GM13976 (cell line): ENCODE measurements at regions not wholly inside any gene's neighbourhood (a gene's known extent, or its start where the extent isn't known, plus 50 kb on each side); places are given as distances from the start of the nearest gene placed in this dataset.

ENCODE experiments used
- DNase-seq: peaks from one replicate; pipeline ENCODE4 v3.0.0; 2012; ENCODE audit warnings: low spot score
- in situ Hi-C: fragments of 300-500 bp; cut with MboI; formaldehyde crosslinking; loops from one replicate; pipeline ENCODE4 v1.12.0; 2022; ENCODE audit warnings: low sequenced_read_pairs, mixed read lengths, inconsistent platforms; ENCODE audit not compliant: unreplicated experiment
- TF ChIP-seq, protein P1 (sequence below): IDR thresholded peaks from 2 replicates; pipeline ENCODE4 v1.5.1; 2012; ENCODE audit warnings: borderline replicate concordance, mild to moderate bottlenecking; ENCODE audit not compliant: insufficient read depth; ENCODE audit errors: extremely low read depth, missing control alignments, control extremely low read depth

GRCh38 chr4:27985522-27985921, 1124.9 kb downstream of the STIM2 start:
- in situ Hi-C loops, result no loop called here
- TF ChIP-seq, protein P1, sequence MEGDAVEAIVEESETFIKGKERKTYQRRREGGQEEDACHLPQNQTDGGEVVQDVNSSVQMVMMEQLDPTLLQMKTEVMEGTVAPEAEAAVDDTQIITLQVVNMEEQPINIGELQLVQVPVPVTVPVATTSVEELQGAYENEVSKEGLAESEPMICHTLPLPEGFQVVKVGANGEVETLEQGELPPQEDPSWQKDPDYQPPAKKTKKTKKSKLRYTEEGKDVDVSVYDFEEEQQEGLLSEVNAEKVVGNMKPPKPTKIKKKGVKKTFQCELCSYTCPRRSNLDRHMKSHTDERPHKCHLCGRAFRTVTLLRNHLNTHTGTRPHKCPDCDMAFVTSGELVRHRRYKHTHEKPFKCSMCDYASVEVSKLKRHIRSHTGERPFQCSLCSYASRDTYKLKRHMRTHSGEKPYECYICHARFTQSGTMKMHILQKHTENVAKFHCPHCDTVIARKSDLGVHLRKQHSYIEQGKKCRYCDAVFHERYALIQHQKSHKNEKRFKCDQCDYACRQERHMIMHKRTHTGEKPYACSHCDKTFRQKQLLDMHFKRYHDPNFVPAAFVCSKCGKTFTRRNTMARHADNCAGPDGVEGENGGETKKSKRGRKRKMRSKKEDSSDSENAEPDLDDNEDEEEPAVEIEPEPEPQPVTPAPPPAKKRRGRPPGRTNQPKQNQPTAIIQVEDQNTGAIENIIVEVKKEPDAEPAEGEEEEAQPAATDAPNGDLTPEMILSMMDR, result no peak
- no peak for DNase-seq

DNA sequence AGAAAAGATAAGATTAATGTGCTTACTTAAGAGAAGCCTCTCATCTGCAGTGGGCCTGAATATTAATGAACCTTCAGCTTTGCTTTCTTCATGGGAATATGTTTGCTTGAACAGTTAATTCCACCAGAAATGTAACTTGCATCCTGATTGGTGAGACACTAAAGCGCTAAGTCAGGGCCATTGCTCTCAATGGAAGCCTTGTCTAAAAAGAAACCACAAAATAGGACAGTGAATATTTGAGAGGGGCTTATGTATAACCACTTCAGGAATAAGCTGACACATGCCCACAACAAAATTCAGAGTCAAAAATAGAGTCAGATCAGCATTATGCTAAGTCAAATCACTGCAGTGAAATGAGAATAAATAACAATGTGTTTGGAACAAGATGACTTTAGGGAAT, 1125.8 kb downstream of the STIM2 start:
- no peak for DNase-seq
- in situ Hi-C loops, result no loop called here
- TF ChIP-seq, protein P1, result no peak

DNA sequence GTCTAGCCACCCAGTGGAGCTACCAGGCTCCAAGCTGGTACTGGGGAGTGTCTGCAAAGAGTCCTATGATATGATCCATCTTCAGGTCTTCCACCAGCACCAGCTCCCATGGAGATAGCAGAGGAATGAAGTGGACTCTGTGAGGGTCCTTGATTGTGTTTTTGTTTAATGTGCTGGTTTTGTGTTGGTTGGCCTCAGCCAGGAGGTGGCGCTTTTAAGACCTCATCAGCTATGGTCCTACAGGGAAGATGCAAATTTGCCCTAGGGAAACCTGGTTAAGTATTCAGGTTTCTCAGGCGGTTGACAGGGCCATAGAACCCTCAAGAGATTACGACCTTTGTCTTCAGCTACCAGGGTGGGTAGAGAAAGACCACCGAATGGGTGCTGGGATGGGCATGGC, 1141.1 kb downstream of the STIM2 start:
- TF ChIP-seq, protein P1, result no peak
- in situ Hi-C loops, result no loop called here
- no peak for DNase-seq

GRCh38 chr4:28004520-28004919, 1143.9 kb downstream of the STIM2 start:
- TF ChIP-seq, protein P1, result no peak
- in situ Hi-C loops, result no loop called here
- no peak for DNase-seq

DNA sequence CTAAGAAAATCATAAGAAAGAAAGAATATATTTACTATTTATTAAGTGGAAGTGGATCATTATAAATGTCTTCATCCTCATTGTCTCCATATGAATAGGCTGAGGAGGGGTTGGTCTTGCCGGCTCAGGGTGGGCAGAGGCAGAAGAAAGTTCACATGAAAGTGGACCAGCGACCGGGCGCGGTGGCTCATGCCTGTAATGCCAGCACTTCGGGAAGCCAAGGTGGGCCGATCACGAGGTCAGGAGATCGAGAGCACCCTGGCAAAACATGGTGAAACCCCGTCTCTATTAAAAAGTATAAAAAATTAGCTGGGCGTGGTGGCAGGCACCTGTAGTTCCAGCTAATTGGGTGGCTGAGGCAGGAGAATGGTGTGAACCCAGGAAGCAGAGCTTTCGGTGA, 1145.4 kb downstream of the STIM2 start:
- TF ChIP-seq, protein P1, result no peak
- no peak for DNase-seq
- in situ Hi-C loops, result no loop called here

GRCh38 chr4:28007693-28008092, 1147.1 kb downstream of the STIM2 start:
- no peak for DNase-seq
- TF ChIP-seq, protein P1, result no peak
- in situ Hi-C loops, result no loop called here

GRCh38 chr4:28009541-28009940, 1148.9 kb downstream of the STIM2 start:
- no peak for DNase-seq
- in situ Hi-C loops, result no loop called here
- TF ChIP-seq, protein P1, result no peak
